ENCODE measurements at regions not wholly inside any gene's neighbourhood (a gene's known extent, or its start where the extent isn't known, plus 50 kb on each side); places are given as distances from the start of the nearest gene placed in this dataset.

GRCh38 chr3:56919797-56920195 is 118.0 kb upstream of the ARHGEF3 start:
- DNase-seq (ENCODE audit: low read depth, low spot score): peak; percentile 73
- in situ Hi-C loops (cut with HindIII; ENCODE audit: low pct_unique_long_range_greater_than_20kb, low sequenced_read_pairs): no loop called here

GRCh38 chr3:56919137-56919796 is 117.5 kb upstream of the ARHGEF3 start:
- DNase-seq (ENCODE audit: low read depth, low spot score): peak; percentile 28
- in situ Hi-C loops (cut with HindIII; ENCODE audit: low pct_unique_long_range_greater_than_20kb, low sequenced_read_pairs): no loop called here

GRCh38 chr3:56918111-56918568 is 116.4 kb upstream of the ARHGEF3 start:
- DNase-seq (ENCODE audit: low read depth, low spot score): no peak

GRCh38 chr3:56917361-56918110 is 115.8 kb upstream of the ARHGEF3 start:
- DNase-seq (ENCODE audit: low read depth, low spot score): no peak

More at GRCh38 chr3:56918111-56918568, 116.4 kb upstream of the ARHGEF3 start:
- in situ Hi-C loops (cut with HindIII; ENCODE audit: low pct_unique_long_range_greater_than_20kb, low sequenced_read_pairs): no loop called here

GRCh38 chr3:56916716-56917360 is 115.1 kb upstream of the ARHGEF3 start:
- DNase-seq (ENCODE audit: low read depth, low spot score): no peak
- in situ Hi-C loops (cut with HindIII; ENCODE audit: low pct_unique_long_range_greater_than_20kb, low sequenced_read_pairs): no loop called here

More at GRCh38 chr3:56917361-56918110, 115.8 kb upstream of the ARHGEF3 start:
- in situ Hi-C loops (cut with HindIII; ENCODE audit: low pct_unique_long_range_greater_than_20kb, low sequenced_read_pairs): no loop called here

GRCh38 chr3:56915966-56916586 is 114.3 kb upstream of the ARHGEF3 start:
- no peak for DNase-seq (ENCODE audit: low read depth, low spot score)
- in situ Hi-C loops (cut with HindIII; ENCODE audit: low pct_unique_long_range_greater_than_20kb, low sequenced_read_pairs): no loop called here

- no peak for DNase-seq (ENCODE audit: low read depth, low spot score)
- in situ Hi-C loops (cut with HindIII; ENCODE audit: low pct_unique_long_range_greater_than_20kb, low sequenced_read_pairs): no loop called here
Measured at GRCh38 chr3:56914646-56915045, 112.9 kb upstream of the ARHGEF3 start.

GRCh38 chr3:56911363-56911762 is 109.6 kb upstream of the ARHGEF3 start:
- DNase-seq (ENCODE audit: low read depth, low spot score): no peak

GRCh38 chr3:56909349-56909748 is 107.6 kb upstream of the ARHGEF3 start:
- no peak for DNase-seq (ENCODE audit: low read depth, low spot score)
- in situ Hi-C loops (cut with HindIII; ENCODE audit: low pct_unique_long_range_greater_than_20kb, low sequenced_read_pairs): no loop called here

More at GRCh38 chr3:56911363-56911762, 109.6 kb upstream of the ARHGEF3 start:
- in situ Hi-C loops (cut with HindIII; ENCODE audit: low pct_unique_long_range_greater_than_20kb, low sequenced_read_pairs): no loop called here

- in situ Hi-C loops (cut with HindIII; ENCODE audit: low pct_unique_long_range_greater_than_20kb, low sequenced_read_pairs): no loop called here
- no peak for DNase-seq (ENCODE audit: low read depth, low spot score)
Measured at GRCh38 chr3:56908004-56908403, 106.3 kb upstream of the ARHGEF3 start.

- in situ Hi-C loops (cut with HindIII; ENCODE audit: low pct_unique_long_range_greater_than_20kb, low sequenced_read_pairs): no loop called here
- peak; percentile 28 for DNase-seq (ENCODE audit: low read depth, low spot score)
Measured at GRCh38 chr3:56904552-56905215, 102.9 kb upstream of the ARHGEF3 start.

GRCh38 chr3:56903231-56903782 is 101.6 kb upstream of the ARHGEF3 start:
- in situ Hi-C loops (cut with HindIII; ENCODE audit: low pct_unique_long_range_greater_than_20kb, low sequenced_read_pairs): no loop called here
- DNase-seq (ENCODE audit: low read depth, low spot score): no peak

GRCh38 chr3:56902468-56903160 is 100.9 kb upstream of the ARHGEF3 start:
- in situ Hi-C loops (cut with HindIII; ENCODE audit: low pct_unique_long_range_greater_than_20kb, low sequenced_read_pairs): no loop called here
- DNase-seq (ENCODE audit: low read depth, low spot score): no peak

- no peak for DNase-seq (ENCODE audit: low read depth, low spot score)
- in situ Hi-C loops (cut with HindIII; ENCODE audit: low pct_unique_long_range_greater_than_20kb, low sequenced_read_pairs): no loop called here
Measured at GRCh38 chr3:56900801-56901200, 99.1 kb upstream of the ARHGEF3 start.

- in situ Hi-C loops (cut with HindIII; ENCODE audit: low pct_unique_long_range_greater_than_20kb, low sequenced_read_pairs): no loop called here
- no peak for DNase-seq (ENCODE audit: low read depth, low spot score)
Measured at GRCh38 chr3:56899851-56900250, 98.1 kb upstream of the ARHGEF3 start.

- in situ Hi-C loops (cut with HindIII; ENCODE audit: low pct_unique_long_range_greater_than_20kb, low sequenced_read_pairs): no loop called here
- DNase-seq (ENCODE audit: low read depth, low spot score): no peak
Measured at GRCh38 chr3:56899078-56899477, 97.3 kb upstream of the ARHGEF3 start.

GRCh38 chr3:56896357-56896756 is 94.6 kb upstream of the ARHGEF3 start:
- no peak for DNase-seq (ENCODE audit: low read depth, low spot score)
- in situ Hi-C loops (cut with HindIII; ENCODE audit: low pct_unique_long_range_greater_than_20kb, low sequenced_read_pairs): no loop called here

Measured in SK-MEL-5 (cell line).